Testis (tissue), 2 donors: ENCODE measurements at regions not wholly inside any gene's neighbourhood (a gene's known extent, or its start where the extent isn't known, plus 50 kb on each side); places are given as distances from the start of the nearest gene placed in this dataset.

Source experiments
- CTCF ChIP-seq, 3 experiments: fragments of 450-650 bp in 2 of 3; fragments of 200-600 bp in 1 of 3; sonication (generic) in 1 of 3; IDR thresholded peaks; one replicate each; pipeline ENCODE4 v1.5.1; 2016 to 2019; ENCODE audit warnings: antibody characterized with exemption in 3 of 3, mild to moderate bottlenecking in 2 of 3, moderate library complexity in 1 of 3
- POLR2A ChIP-seq: fragments of 450-650 bp; IDR thresholded peaks from one replicate; pipeline ENCODE4 v1.6.1; 2017; ENCODE audit warnings: antibody characterized with exemption, mild to moderate bottlenecking, moderate library complexity

- no peak for TF ChIP-seq CTCF (IDR thresholded peaks at IDR 0.05)
- no peak for TF ChIP-seq POLR2A
These were observed 250.4 kb upstream of the C2CD4B start for GRCh38 chr15:62415498-62415897.
